Erythroblast (primary cell): ENCODE measurements at regions not wholly inside any gene's neighbourhood (a gene's known extent, or its start where the extent isn't known, plus 50 kb on each side); places are given as distances from the start of the nearest gene placed in this dataset.

Experiments
- GATA1 ChIP-seq: IDR thresholded peaks from 2 replicates; pipeline ENCODE4 v1.6.1; 2011; ENCODE audit warnings: low read depth, mild to moderate bottlenecking, control low read depth, low read length, moderate library complexity
- POLR2A ChIP-seq: IDR thresholded peaks from 2 replicates; pipeline ENCODE4 v1.6.1; 2011; ENCODE audit warnings: mild to moderate bottlenecking, low read length

DNA sequence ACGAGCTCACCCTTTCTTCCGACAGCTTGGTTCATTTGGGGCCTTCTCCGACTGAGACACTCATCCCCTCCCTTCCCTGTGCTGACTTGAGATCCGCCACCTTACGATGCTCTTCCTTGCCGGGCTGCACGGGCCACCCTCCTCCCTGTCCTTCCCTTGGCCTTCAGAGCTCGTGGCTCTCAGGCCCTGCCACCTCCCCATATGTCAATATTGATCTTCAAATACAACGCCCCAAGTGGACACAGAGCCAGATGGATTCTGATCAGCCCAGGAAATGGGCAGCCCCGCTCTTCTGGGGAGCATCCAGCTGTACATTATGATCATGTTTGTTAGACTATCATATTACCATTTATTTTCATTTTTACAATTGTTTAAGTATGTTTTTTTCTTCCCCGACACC is 812.8 kb downstream of the TBC1D22A start:
- TF ChIP-seq POLR2A (no peak), GATA1 (no peak)
